Smooth muscle cell (in vitro differentiated cells): ENCODE measurements at regions not wholly inside any gene's neighbourhood (a gene's known extent, or its start where the extent isn't known, plus 50 kb on each side); places are given as distances from the start of the nearest gene placed in this dataset.

Experiments used
- DNase-seq: peaks from one replicate; lab custom pipeline; 2025; ENCODE audit not compliant: unreplicated experiment; lab: John Stamatoyannopoulos, UW
- H2AFZ ChIP-seq: fragments of 200-600 bp; sonication (generic); 2 replicates; pipeline ENCODE4 v1.6.0; 2016; ENCODE audit warnings: antibody characterized with exemption, low read depth, mild to moderate bottlenecking
- H3F3A ChIP-seq: fragments of 200-600 bp; sonication (generic); 2 replicates; pipeline ENCODE4 v1.6.0; 2017; ENCODE audit warnings: antibody characterized with exemption, low read depth
- H3K27ac ChIP-seq: fragments of 200-600 bp; sonication (generic); 2 replicates; pipeline ENCODE4 v1.5.1; 2016; ENCODE audit warnings: low read depth, mild to moderate bottlenecking
- H3K27me3 ChIP-seq: fragments of 200-600 bp; sonication (generic); 2 replicates; pipeline ENCODE4 v1.6.1; 2016; ENCODE audit warnings: low read depth, mild to moderate bottlenecking
- H3K36me3 ChIP-seq: fragments of 200-600 bp; sonication (generic); 2 replicates; pipeline ENCODE4 v1.5.1; 2016; ENCODE audit warnings: low read depth
- H3K4me1 ChIP-seq: fragments of 200-600 bp; sonication (generic); 2 replicates; pipeline ENCODE4 v1.5.1; 2016; ENCODE audit warnings: low read depth
- H3K4me2 ChIP-seq: fragments of 200-600 bp; sonication (generic); 2 replicates; pipeline ENCODE4 v1.6.0; 2016; ENCODE audit warnings: mild to moderate bottlenecking
- H3K4me3 ChIP-seq: fragments of 200-600 bp; sonication (generic); 2 replicates; pipeline ENCODE4 v1.5.1; 2016; ENCODE audit warnings: mild to moderate bottlenecking
- H3K79me2 ChIP-seq: fragments of 200-600 bp; sonication (generic); 2 replicates; pipeline ENCODE4 v1.6.0; 2016; ENCODE audit warnings: low read depth, mild to moderate bottlenecking
- H3K9ac ChIP-seq: fragments of 200-600 bp; sonication (generic); 2 replicates; pipeline ENCODE4 v1.6.0; 2016; ENCODE audit warnings: low read depth
- H3K9me3 ChIP-seq: fragments of 200-600 bp; sonication (generic); replicated peaks from 2 replicates; pipeline ENCODE4 v1.5.1; 2016; ENCODE audit warnings: low read depth
- H4K20me1 ChIP-seq: fragments of 200-600 bp; sonication (generic); 2 replicates; pipeline ENCODE4 v1.6.0; 2016; ENCODE audit warnings: low read depth
- CTCF ChIP-seq: fragments of 200-600 bp; sonication (generic); IDR thresholded peaks from 2 replicates; pipeline ENCODE4 v1.5.1; 2017; ENCODE audit warnings: borderline replicate concordance, mild to moderate bottlenecking, antibody characterized with exemption; ENCODE audit not compliant: insufficient read depth, poor library complexity, severe bottlenecking
- WGBS: methylation state at CpG from one replicate; pipeline ENCODE4 v1.1.7; 2016; ENCODE audit warnings: low lambda C conversion rate; 5-methylcytosine and 5-hydroxymethylcytosine counted together

GRCh38 chr16:9184354-9184690, 92.9 kb downstream of the HAPSTR1 start:
- Histone ChIP-seq H3K4me1 (no peaks in the 10 kb centered on the region), H3K9me3 (no peaks in the 10 kb centered on the region), H3K9ac (no peak overlapping the region), H4K20me1 (no peaks in the 10 kb centered on the region), H2AFZ (no peak overlapping the region), H3K27me3 (peaks cover 27% of the 10 kb centered on the region), H3K4me3 (no peak overlapping the region), H3F3A (no peaks in the 10 kb centered on the region), H3K27ac (no peak overlapping the region), H3K36me3 (no peaks in the 10 kb centered on the region), H3K4me2 (no peak overlapping the region), H3K79me2 (no peaks in the 10 kb centered on the region)
- WGBS = 93% methylated on average over 33 of the region's 33 CpGs
- no peak for DNase-seq
- TF ChIP-seq CTCF = no peak

DNA sequence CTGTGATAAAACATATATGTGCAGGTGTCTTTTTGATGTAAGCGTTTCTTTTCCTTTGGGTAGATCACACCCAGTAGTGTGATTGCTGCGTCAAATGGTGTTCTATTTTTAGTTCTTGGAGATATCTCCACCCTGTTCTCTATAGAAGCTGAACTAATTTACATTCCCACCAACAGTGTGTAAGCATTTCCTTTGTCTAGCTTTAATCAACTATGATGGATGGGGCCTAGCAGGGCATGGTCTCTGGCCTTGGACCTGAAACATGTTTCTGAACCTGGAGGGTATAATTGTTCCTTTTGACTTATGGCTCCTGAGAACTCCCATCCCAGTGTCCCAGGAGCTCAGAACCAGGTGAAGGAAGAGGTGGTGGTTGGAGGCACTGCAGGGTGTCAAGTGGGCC, 93.9 kb downstream of the HAPSTR1 start:
- H3K9ac ChIP-seq = no peak overlapping the region
- H3K79me2 ChIP-seq = no peaks in the 10 kb centered on the region
- no peak overlapping the region for H3K4me2 ChIP-seq
- H3K4me1 ChIP-seq = no peaks in the 10 kb centered on the region
- H3K27me3 ChIP-seq = peaks cover 23% of the 10 kb centered on the region
- H3K27ac ChIP-seq = no peak overlapping the region
- H3F3A ChIP-seq = no peaks in the 10 kb centered on the region
- H4K20me1 ChIP-seq = no peaks in the 10 kb centered on the region
- H2AFZ ChIP-seq = no peak overlapping the region
- no peak overlapping the region for H3K4me3 ChIP-seq
- no peak for DNase-seq
- H3K36me3 ChIP-seq = no peaks in the 10 kb centered on the region
- H3K9me3 ChIP-seq = no peaks in the 10 kb centered on the region
- WGBS = 89% methylated on average over 2 of the region's 2 CpGs
- TF ChIP-seq CTCF = no peak

DNA sequence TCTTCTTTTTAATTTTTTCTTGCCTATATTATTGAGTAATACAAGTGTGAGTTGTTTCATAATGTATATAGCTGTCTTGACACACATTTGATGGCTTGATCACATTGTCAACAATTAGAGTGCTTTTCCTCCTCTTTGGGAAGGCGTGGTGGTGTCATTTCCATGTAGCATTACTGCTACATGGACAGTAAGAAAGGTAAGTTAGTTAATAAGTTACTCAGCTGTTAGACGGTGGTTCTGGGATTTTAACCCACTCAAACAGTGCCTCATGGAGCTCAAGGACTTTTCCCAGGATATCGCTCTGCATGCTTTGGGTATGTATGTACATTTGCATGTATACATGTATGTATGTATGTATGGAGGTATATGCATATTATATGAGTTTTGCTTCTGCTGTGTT, 94.6 kb downstream of the HAPSTR1 start:
- H4K20me1 ChIP-seq = no peaks in the 10 kb centered on the region
- DNase-seq = no peak
- no peaks in the 10 kb centered on the region for H3K36me3 ChIP-seq
- H3K27ac ChIP-seq = no peak overlapping the region
- no peak overlapping the region for H3K9ac ChIP-seq
- no peak overlapping the region for H3K4me3 ChIP-seq
- no peaks in the 10 kb centered on the region for H3K4me1 ChIP-seq
- no peaks in the 10 kb centered on the region for H3K9me3 ChIP-seq
- no peak overlapping the region for H2AFZ ChIP-seq
- H3K79me2 ChIP-seq = no peaks in the 10 kb centered on the region
- no peak for TF ChIP-seq CTCF
- H3F3A ChIP-seq = no peaks in the 10 kb centered on the region
- H3K27me3 ChIP-seq = peaks cover 23% of the 10 kb centered on the region
- WGBS = 93% methylated on average over 3 of the region's 3 CpGs
- H3K4me2 ChIP-seq = no peak overlapping the region

- no peak overlapping the region for H2AFZ ChIP-seq
Observed at GRCh38 chr16:9188721-9189120, 97.3 kb downstream of the HAPSTR1 start.

More at GRCh38 chr16:9188721-9189120, 97.3 kb downstream of the HAPSTR1 start:
- no peak overlapping the region for H3K4me3 ChIP-seq
- no peaks in the 10 kb centered on the region for H4K20me1 ChIP-seq
- H3K79me2 ChIP-seq = no peaks in the 10 kb centered on the region
- TF ChIP-seq CTCF = no peak
- no peaks in the 10 kb centered on the region for H3K9me3 ChIP-seq
- H3K4me2 ChIP-seq = no peak overlapping the region
- DNase-seq = no peak
- no peaks in the 10 kb centered on the region for H3K36me3 ChIP-seq
- no peaks in the 10 kb centered on the region for H3K4me1 ChIP-seq
- 92% methylated on average over 3 of the region's 3 CpGs for WGBS
- H3F3A ChIP-seq = no peaks in the 10 kb centered on the region
- peaks cover 26% of the 10 kb centered on the region for H3K27me3 ChIP-seq
- H3K27ac ChIP-seq = no peak overlapping the region
- H3K9ac ChIP-seq = no peak overlapping the region
